Skeletal muscle tissue (tissue), 3 donors: ENCODE measurements at regions not wholly inside any gene's neighbourhood (a gene's known extent, or its start where the extent isn't known, plus 50 kb on each side); places are given as distances from the start of the nearest gene placed in this dataset.

ENCODE experiments used
- H3K27ac ChIP-seq: one replicate; pipeline ENCODE4 v1.7.0; 2013; ENCODE audit warnings: mild to moderate bottlenecking, low read depth, low read length, inconsistent platforms
- H3K27me3 ChIP-seq, 3 donors: one replicate each; pipeline ENCODE4 v1.7.0; 2013; ENCODE audit warnings: low read length in 3 of 3; ENCODE audit not compliant: control insufficient read depth in 3 of 3, insufficient read depth in 3 of 3
- H3K36me3 ChIP-seq, 3 donors: one replicate each; pipeline ENCODE4 v1.7.0; 2013; ENCODE audit warnings: low read length in 3 of 3; ENCODE audit not compliant: control insufficient read depth in 3 of 3, insufficient read depth in 3 of 3
- H3K4me1 ChIP-seq, 3 donors: one replicate each; pipeline ENCODE4 v1.7.0; 2013; ENCODE audit warnings: low read length in 3 of 3, mild to moderate bottlenecking in 3 of 3; ENCODE audit not compliant: control insufficient read depth in 3 of 3, insufficient read depth in 3 of 3
- H3K4me3 ChIP-seq, 3 donors: one replicate each; pipeline ENCODE4 v1.7.0; 2013; ENCODE audit warnings: low read length in 3 of 3
- H3K9ac ChIP-seq, 3 donors: one replicate each; pipeline ENCODE4 v1.7.0; 2013; ENCODE audit warnings: low read length in 3 of 3, mild to moderate bottlenecking in 3 of 3, moderate library complexity in 2 of 3, low read depth in 1 of 3
- H3K9me3 ChIP-seq, 3 donors: one replicate each; pipeline ENCODE4 v1.7.0; 2013; ENCODE audit warnings: low read length in 3 of 3; ENCODE audit not compliant: control insufficient read depth in 3 of 3
- donor health status: Osteomylitis.

- H3K36me3 ChIP-seq, result no peaks in the 10 kb centered on the region
- H3K9me3 ChIP-seq, result no peaks in the 10 kb centered on the region
- H3K4me1 ChIP-seq, result no peaks in the 10 kb centered on the region
- H3K9ac ChIP-seq, result no peak overlapping the region
- no peaks in the 10 kb centered on the region for H3K27me3 ChIP-seq
- H3K4me3 ChIP-seq, result no peak overlapping the region
- no peak overlapping the region for H3K27ac ChIP-seq
These were observed 1064.2 kb upstream of the FAM98A start for GRCh38 chr2:34663314-34663713.

- H3K36me3 ChIP-seq, result no peaks in the 10 kb centered on the region
- H3K9me3 ChIP-seq, result no peaks in the 10 kb centered on the region
- H3K4me1 ChIP-seq, result no peaks in the 10 kb centered on the region
- H3K9ac ChIP-seq, result no peak overlapping the region
- H3K27me3 ChIP-seq, result no peaks in the 10 kb centered on the region
- no peak overlapping the region for H3K27ac ChIP-seq
- H3K4me3 ChIP-seq, result no peak overlapping the region
These were observed 1061.6 kb upstream of the FAM98A start for GRCh38 chr2:34660741-34661140.

GRCh38 chr2:34656632-34657031 is 1057.5 kb upstream of the FAM98A start:
- Histone ChIP-seq H3K27me3 (no peaks in the 10 kb centered on the region), H3K4me3 (no peak overlapping the region), H3K4me1 (no peaks in the 10 kb centered on the region), H3K27ac (no peak overlapping the region), H3K36me3 (no peaks in the 10 kb centered on the region), H3K9me3 (no peaks in the 10 kb centered on the region), H3K9ac (no peak overlapping the region)

- no peaks in the 10 kb centered on the region for H3K4me1 ChIP-seq
- no peaks in the 10 kb centered on the region for H3K27me3 ChIP-seq
- H3K9me3 ChIP-seq, result no peaks in the 10 kb centered on the region
- H3K36me3 ChIP-seq, result no peaks in the 10 kb centered on the region
- H3K27ac ChIP-seq, result no peak overlapping the region
- H3K4me3 ChIP-seq, result no peak overlapping the region
- H3K9ac ChIP-seq, result no peak overlapping the region
These were observed 1053.5 kb upstream of the FAM98A start for GRCh38 chr2:34652636-34653035.

GRCh38 chr2:34646901-34647300 is 1047.8 kb upstream of the FAM98A start:
- no peak overlapping the region for H3K9ac ChIP-seq
- no peaks in the 10 kb centered on the region for H3K36me3 ChIP-seq
- peaks cover 0 to 2% (median 0%) of the 10 kb centered on the region in 3 donors for H3K9me3 ChIP-seq
- H3K4me1 ChIP-seq, result no peaks in the 10 kb centered on the region
- H3K27ac ChIP-seq, result no peak overlapping the region
- H3K27me3 ChIP-seq, result no peaks in the 10 kb centered on the region
- no peak overlapping the region for H3K4me3 ChIP-seq

- Histone ChIP-seq H3K4me1 (no peaks in the 10 kb centered on the region), H3K27me3 (no peaks in the 10 kb centered on the region), H3K4me3 (no peak overlapping the region), H3K36me3 (no peaks in the 10 kb centered on the region), H3K9ac (no peak overlapping the region), H3K9me3 (no peaks in the 10 kb centered on the region), H3K27ac (no peak overlapping the region)
These were observed 1033.2 kb upstream of the FAM98A start for GRCh38 chr2:34632327-34632726.

GRCh38 chr2:34627003-34627402 is 1027.9 kb upstream of the FAM98A start:
- no peak overlapping the region for H3K27ac ChIP-seq
- no peak overlapping the region for H3K4me3 ChIP-seq
- H3K27me3 ChIP-seq, result no peaks in the 10 kb centered on the region
- no peak overlapping the region for H3K9ac ChIP-seq
- no peaks in the 10 kb centered on the region for H3K4me1 ChIP-seq
- H3K36me3 ChIP-seq, result no peaks in the 10 kb centered on the region
- no peaks in the 10 kb centered on the region for H3K9me3 ChIP-seq

- H3K9me3 ChIP-seq, result no peaks in the 10 kb centered on the region
- no peaks in the 10 kb centered on the region for H3K36me3 ChIP-seq
- H3K9ac ChIP-seq, result no peak overlapping the region
- no peak overlapping the region for H3K4me3 ChIP-seq
- H3K27ac ChIP-seq, result no peak overlapping the region
- no peaks in the 10 kb centered on the region for H3K27me3 ChIP-seq
- H3K4me1 ChIP-seq, result no peaks in the 10 kb centered on the region
These were observed 1005.1 kb upstream of the FAM98A start for GRCh38 chr2:34604164-34604563.

GRCh38 chr2:34602262-34602661 is 1003.2 kb upstream of the FAM98A start:
- H3K27me3 ChIP-seq, result no peaks in the 10 kb centered on the region

GRCh38 chr2:34601561-34601960 is 1002.5 kb upstream of the FAM98A start:
- Histone ChIP-seq H3K4me3 (no peak overlapping the region), H3K9me3 (no peaks in the 10 kb centered on the region), H3K27ac (no peak overlapping the region), H3K36me3 (no peaks in the 10 kb centered on the region), H3K9ac (no peak overlapping the region), H3K4me1 (no peaks in the 10 kb centered on the region), H3K27me3 (no peaks in the 10 kb centered on the region)

More at GRCh38 chr2:34602262-34602661, 1003.2 kb upstream of the FAM98A start:
- Histone ChIP-seq H3K9ac (no peak overlapping the region), H3K27ac (no peak overlapping the region), H3K4me1 (no peaks in the 10 kb centered on the region), H3K4me3 (no peak overlapping the region), H3K9me3 (no peaks in the 10 kb centered on the region), H3K36me3 (no peaks in the 10 kb centered on the region)

GRCh38 chr2:34578641-34579040 is 979.5 kb upstream of the FAM98A start:
- no peaks in the 10 kb centered on the region for H3K9me3 ChIP-seq
- no peak overlapping the region for H3K4me3 ChIP-seq
- H3K9ac ChIP-seq, result no peak overlapping the region
- no peaks in the 10 kb centered on the region for H3K27me3 ChIP-seq
- H3K36me3 ChIP-seq, result no peaks in the 10 kb centered on the region
- no peaks in the 10 kb centered on the region for H3K4me1 ChIP-seq
- no peak overlapping the region for H3K27ac ChIP-seq
